ENCODE measurements at regions not wholly inside any gene's neighbourhood (a gene's known extent, or its start where the extent isn't known, plus 50 kb on each side); places are given as distances from the start of the nearest gene placed in this dataset.

DNA sequence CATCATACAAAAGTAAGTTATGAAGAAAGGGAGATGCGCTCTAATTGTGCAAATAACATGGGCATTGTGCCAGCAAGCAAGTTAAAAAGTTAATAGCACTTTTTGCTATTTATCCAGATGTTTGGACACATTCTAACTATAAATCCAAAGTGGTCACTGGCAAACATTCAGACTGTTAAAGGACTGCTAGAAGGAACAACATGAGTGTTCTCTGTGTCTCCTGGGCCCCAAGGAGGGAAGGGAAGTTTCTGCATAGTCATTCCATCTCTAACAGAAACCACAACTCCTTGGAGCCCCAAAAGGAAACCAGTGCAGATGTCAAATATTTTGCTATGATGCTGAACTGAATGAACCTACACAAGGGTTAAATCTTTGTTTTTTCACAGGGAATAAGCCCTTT, 213.3 kb upstream of the HNRNPA3 start:
- no peak for TF ChIP-seq ZNF219 (CRISPR knock-in tag; IDR thresholded peaks at IDR 0.05; ENCODE audit: borderline replicate concordance)
- no peak for TF ChIP-seq CBFB (CRISPR knock-in tag; IDR thresholded peaks at IDR 0.05; ENCODE audit: low read depth)
- TF ChIP-seq, protein P1, sequence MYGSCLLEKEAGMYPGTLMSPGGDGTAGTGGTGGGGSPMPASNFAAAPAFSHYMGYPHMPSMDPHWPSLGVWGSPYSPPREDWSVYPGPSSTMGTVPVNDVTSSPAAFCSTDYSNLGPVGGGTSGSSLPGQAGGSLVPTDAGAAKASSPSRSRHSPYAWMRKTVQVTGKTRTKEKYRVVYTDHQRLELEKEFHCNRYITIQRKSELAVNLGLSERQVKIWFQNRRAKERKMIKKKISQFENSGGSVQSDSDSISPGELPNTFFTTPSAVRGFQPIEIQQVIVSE (CRISPR knock-in tag; IDR thresholded peaks at IDR 0.05; ENCODE audit: borderline replicate concordance), result no peak
- no peak for TF ChIP-seq MYBL2 (CRISPR knock-in tag; IDR thresholded peaks at IDR 0.05)
- TF ChIP-seq, protein P2, sequence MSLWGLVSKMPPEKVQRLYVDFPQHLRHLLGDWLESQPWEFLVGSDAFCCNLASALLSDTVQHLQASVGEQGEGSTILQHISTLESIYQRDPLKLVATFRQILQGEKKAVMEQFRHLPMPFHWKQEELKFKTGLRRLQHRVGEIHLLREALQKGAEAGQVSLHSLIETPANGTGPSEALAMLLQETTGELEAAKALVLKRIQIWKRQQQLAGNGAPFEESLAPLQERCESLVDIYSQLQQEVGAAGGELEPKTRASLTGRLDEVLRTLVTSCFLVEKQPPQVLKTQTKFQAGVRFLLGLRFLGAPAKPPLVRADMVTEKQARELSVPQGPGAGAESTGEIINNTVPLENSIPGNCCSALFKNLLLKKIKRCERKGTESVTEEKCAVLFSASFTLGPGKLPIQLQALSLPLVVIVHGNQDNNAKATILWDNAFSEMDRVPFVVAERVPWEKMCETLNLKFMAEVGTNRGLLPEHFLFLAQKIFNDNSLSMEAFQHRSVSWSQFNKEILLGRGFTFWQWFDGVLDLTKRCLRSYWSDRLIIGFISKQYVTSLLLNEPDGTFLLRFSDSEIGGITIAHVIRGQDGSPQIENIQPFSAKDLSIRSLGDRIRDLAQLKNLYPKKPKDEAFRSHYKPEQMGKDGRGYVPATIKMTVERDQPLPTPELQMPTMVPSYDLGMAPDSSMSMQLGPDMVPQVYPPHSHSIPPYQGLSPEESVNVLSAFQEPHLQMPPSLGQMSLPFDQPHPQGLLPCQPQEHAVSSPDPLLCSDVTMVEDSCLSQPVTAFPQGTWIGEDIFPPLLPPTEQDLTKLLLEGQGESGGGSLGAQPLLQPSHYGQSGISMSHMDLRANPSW (CRISPR knock-in tag; conservative IDR thresholded peaks at IDR 0.05; ENCODE audit: low read depth), result no peak
- TF ChIP-seq, protein P3, sequence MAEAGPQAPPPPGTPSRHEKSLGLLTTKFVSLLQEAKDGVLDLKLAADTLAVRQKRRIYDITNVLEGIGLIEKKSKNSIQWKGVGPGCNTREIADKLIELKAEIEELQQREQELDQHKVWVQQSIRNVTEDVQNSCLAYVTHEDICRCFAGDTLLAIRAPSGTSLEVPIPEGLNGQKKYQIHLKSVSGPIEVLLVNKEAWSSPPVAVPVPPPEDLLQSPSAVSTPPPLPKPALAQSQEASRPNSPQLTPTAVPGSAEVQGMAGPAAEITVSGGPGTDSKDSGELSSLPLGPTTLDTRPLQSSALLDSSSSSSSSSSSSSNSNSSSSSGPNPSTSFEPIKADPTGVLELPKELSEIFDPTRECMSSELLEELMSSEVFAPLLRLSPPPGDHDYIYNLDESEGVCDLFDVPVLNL (CRISPR knock-in tag; IDR thresholded peaks at IDR 0.05; ENCODE audit: borderline replicate concordance, low read depth), result no peak
- ATAC-seq, result no peak
- H3K36me3 Mint-ChIP-seq, result no peaks in the 10 kb centered on the region
- ChIA-PET POLR2A (no interaction called here), CTCF (no interaction called here)
- H3K4me3 Mint-ChIP-seq, result no peak overlapping the region
- H3K9me3 Mint-ChIP-seq, result no peaks in the 10 kb centered on the region
- peaks cover 12% of the 10 kb centered on the region for H3K4me1 Mint-ChIP-seq
- H3K27me3 Mint-ChIP-seq (ENCODE audit: low read depth), result no peaks in the 10 kb centered on the region
- no peak overlapping the region for H3K27ac Mint-ChIP-seq
- DNase-seq (ENCODE audit: low spot score), result no peak

DNA sequence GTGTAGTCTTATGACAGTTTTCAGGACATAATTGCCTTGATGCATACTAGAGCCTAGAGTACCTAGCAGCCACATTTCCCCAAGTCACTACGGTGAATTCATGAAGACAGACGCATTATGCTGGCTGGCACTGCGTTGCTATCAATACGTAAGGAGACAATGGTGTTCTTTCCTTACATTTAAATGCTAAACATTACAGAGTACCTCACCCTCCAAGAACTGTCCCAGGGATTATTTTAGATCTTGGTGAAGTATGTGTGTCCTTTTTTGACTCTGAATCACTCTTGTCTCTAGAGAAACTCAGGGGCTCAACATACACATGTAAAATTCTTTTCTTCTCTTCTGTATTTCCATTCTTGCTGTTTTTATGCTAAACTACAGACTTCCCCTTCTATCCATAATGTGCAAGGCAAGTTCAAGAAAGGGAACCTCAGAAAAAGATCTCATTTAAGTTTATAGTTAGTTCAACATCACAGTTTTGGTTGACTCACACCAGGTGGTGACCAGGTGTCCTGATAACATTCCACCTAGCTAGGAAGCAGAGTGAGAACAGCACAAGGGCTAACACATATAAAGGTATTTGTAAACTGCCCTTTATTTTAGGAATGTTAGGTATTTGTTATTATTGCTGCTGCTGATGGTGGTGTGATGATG, 212.4 kb upstream of the HNRNPA3 start:
- peaks cover 2% of the 10 kb centered on the region; the same call in 1 of the 2 replicates for H3K9me3 Mint-ChIP-seq
- no peaks in the 10 kb centered on the region for H3K36me3 Mint-ChIP-seq
- CTCF ChIA-PET, result no interaction called here
- H3K4me1 Mint-ChIP-seq, result peaks cover 12% of the 10 kb centered on the region
- no peak for TF ChIP-seq ZNF396 (CRISPR knock-in tag; IDR thresholded peaks at IDR 0.05; ENCODE audit: borderline replicate concordance)
- TF ChIP-seq NFYB (CRISPR knock-in tag; conservative IDR thresholded peaks at IDR 0.05; ENCODE audit: low read depth), result no peak
- TF ChIP-seq, protein P4, sequence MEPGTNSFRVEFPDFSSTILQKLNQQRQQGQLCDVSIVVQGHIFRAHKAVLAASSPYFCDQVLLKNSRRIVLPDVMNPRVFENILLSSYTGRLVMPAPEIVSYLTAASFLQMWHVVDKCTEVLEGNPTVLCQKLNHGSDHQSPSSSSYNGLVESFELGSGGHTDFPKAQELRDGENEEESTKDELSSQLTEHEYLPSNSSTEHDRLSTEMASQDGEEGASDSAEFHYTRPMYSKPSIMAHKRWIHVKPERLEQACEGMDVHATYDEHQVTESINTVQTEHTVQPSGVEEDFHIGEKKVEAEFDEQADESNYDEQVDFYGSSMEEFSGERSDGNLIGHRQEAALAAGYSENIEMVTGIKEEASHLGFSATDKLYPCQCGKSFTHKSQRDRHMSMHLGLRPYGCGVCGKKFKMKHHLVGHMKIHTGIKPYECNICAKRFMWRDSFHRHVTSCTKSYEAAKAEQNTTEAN (CRISPR knock-in tag; IDR thresholded peaks at IDR 0.05), result no peak
- TF ChIP-seq, protein P5, sequence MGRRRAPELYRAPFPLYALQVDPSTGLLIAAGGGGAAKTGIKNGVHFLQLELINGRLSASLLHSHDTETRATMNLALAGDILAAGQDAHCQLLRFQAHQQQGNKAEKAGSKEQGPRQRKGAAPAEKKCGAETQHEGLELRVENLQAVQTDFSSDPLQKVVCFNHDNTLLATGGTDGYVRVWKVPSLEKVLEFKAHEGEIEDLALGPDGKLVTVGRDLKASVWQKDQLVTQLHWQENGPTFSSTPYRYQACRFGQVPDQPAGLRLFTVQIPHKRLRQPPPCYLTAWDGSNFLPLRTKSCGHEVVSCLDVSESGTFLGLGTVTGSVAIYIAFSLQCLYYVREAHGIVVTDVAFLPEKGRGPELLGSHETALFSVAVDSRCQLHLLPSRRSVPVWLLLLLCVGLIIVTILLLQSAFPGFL (CRISPR knock-in tag; IDR thresholded peaks at IDR 0.05; ENCODE audit: borderline replicate concordance), result no peak
- TF ChIP-seq ATF1 (CRISPR knock-in tag; IDR thresholded peaks at IDR 0.05), result no peak
- TF ChIP-seq ZNF138 (CRISPR knock-in tag; conservative IDR thresholded peaks at IDR 0.05), result no peak
- TF ChIP-seq, protein P6, sequence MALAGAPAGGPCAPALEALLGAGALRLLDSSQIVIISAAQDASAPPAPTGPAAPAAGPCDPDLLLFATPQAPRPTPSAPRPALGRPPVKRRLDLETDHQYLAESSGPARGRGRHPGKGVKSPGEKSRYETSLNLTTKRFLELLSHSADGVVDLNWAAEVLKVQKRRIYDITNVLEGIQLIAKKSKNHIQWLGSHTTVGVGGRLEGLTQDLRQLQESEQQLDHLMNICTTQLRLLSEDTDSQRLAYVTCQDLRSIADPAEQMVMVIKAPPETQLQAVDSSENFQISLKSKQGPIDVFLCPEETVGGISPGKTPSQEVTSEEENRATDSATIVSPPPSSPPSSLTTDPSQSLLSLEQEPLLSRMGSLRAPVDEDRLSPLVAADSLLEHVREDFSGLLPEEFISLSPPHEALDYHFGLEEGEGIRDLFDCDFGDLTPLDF (CRISPR knock-in tag; IDR thresholded peaks at IDR 0.05), result no peak
- TF ChIP-seq SMAD4 (CRISPR knock-in tag; IDR thresholded peaks at IDR 0.05), result no peak
- TF ChIP-seq HMGA2 (CRISPR knock-in tag; IDR thresholded peaks at IDR 0.05), result no peak
- no peak for TF ChIP-seq ZNF416 (CRISPR knock-in tag; IDR thresholded peaks at IDR 0.05)
- TF ChIP-seq, protein P7, sequence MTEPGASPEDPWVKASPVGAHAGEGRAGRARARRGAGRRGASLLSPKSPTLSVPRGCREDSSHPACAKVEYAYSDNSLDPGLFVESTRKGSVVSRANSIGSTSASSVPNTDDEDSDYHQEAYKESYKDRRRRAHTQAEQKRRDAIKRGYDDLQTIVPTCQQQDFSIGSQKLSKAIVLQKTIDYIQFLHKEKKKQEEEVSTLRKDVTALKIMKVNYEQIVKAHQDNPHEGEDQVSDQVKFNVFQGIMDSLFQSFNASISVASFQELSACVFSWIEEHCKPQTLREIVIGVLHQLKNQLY (CRISPR knock-in tag; IDR thresholded peaks at IDR 0.05), result no peak
- no peaks in the 10 kb centered on the region for H3K27me3 Mint-ChIP-seq (ENCODE audit: low read depth)
- no peak for DNase-seq (ENCODE audit: low spot score)
- H3K27ac Mint-ChIP-seq, result peak overlapping the region; percentile 38; the same call in 1 of the 2 replicates
- no peak overlapping the region for H3K4me3 Mint-ChIP-seq
- no peak for ATAC-seq
- POLR2A ChIA-PET, result no interaction called here

Measured in WTC11 (cell line).